ENCODE measurements at regions not wholly inside any gene's neighbourhood (a gene's known extent, or its start where the extent isn't known, plus 50 kb on each side); places are given as distances from the start of the nearest gene placed in this dataset.

DNA sequence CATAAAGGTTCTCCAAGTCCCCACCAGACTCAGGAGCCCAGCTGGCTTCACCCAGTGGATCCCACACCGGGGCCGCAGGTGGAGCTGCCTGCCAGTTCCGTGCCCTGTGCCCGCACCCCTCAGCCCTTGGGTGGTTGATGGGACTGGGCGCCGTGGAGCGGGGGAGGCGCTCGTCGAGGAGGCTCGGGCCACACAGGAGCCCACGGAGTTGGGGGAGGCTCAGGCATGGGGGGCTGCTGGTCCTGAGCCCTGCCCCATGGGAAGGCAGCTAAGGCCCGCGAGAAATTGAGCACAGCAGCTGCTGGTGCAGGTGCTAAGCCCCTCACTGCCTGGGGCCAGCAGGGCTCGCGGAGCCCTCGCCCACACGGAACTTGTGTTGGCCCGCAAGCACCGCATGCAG is 234.4 kb upstream of the HSF2 start:
- Histone ChIP-seq H3K27ac (ENCODE audit: low read depth, low read length, poor library complexity, severe bottlenecking) (no peak overlapping the region), H3K9me3 (ENCODE audit: low read length) (no peaks in the 10 kb centered on the region), H2AFZ (ENCODE audit: low read length) (no peak overlapping the region), H3K4me1 (ENCODE audit: insufficient read depth, low read length, severe bottlenecking) (no peaks in the 10 kb centered on the region), H3K36me3 (ENCODE audit: insufficient read depth, low read length) (no peaks in the 10 kb centered on the region), H3F3A (ENCODE audit: insufficient read depth, low read length) (no peaks in the 10 kb centered on the region), H3K79me2 (ENCODE audit: insufficient read depth, low read length) (no peaks in the 10 kb centered on the region), H4K20me1 (ENCODE audit: insufficient read depth, low read length) (no peaks in the 10 kb centered on the region), H3K27me3 (ENCODE audit: insufficient read depth, low read length) (no peaks in the 10 kb centered on the region), H3K9ac (ENCODE audit: low read length) (no peak overlapping the region), H3K9me2 (ENCODE audit: low read depth, low read length) (no peaks in the 10 kb centered on the region), H3K4me3 (ENCODE audit: low read depth, low read length, poor library complexity, severe bottlenecking) (no peak overlapping the region), H3K4me2 (ENCODE audit: low read length) (no peak overlapping the region)
- TF ChIP-seq CTCF (IDR thresholded peaks at IDR 0.05; ENCODE audit: low read length): no peak
- no peak for TF ChIP-seq EZH2 (IDR thresholded peaks at IDR 0.05; ENCODE audit: borderline replicate concordance, low read length)

- Histone ChIP-seq H3K79me2 (ENCODE audit: insufficient read depth, low read length) (no peaks in the 10 kb centered on the region), H4K20me1 (ENCODE audit: insufficient read depth, low read length) (no peaks in the 10 kb centered on the region), H2AFZ (ENCODE audit: low read length) (no peak overlapping the region), H3K9ac (ENCODE audit: low read length) (no peak overlapping the region), H3K27ac (ENCODE audit: low read depth, low read length, poor library complexity, severe bottlenecking) (no peak overlapping the region), H3K4me1 (ENCODE audit: insufficient read depth, low read length, severe bottlenecking) (no peaks in the 10 kb centered on the region), H3K9me3 (ENCODE audit: low read length) (no peaks in the 10 kb centered on the region), H3K4me2 (ENCODE audit: low read length) (no peak overlapping the region), H3K9me2 (ENCODE audit: low read depth, low read length) (no peaks in the 10 kb centered on the region), H3F3A (ENCODE audit: insufficient read depth, low read length) (no peaks in the 10 kb centered on the region), H3K4me3 (ENCODE audit: low read depth, low read length, poor library complexity, severe bottlenecking) (no peak overlapping the region), H3K27me3 (ENCODE audit: insufficient read depth, low read length) (no peaks in the 10 kb centered on the region), H3K36me3 (ENCODE audit: insufficient read depth, low read length) (no peaks in the 10 kb centered on the region)
- no peak for TF ChIP-seq EZH2 (IDR thresholded peaks at IDR 0.05; ENCODE audit: borderline replicate concordance, low read length)
- no peak for TF ChIP-seq CTCF (IDR thresholded peaks at IDR 0.05; ENCODE audit: low read length)
These were observed 229.2 kb upstream of the HSF2 start for GRCh38 chr6:122170274-122170673.

- no peaks in the 10 kb centered on the region for H3K36me3 ChIP-seq (ENCODE audit: insufficient read depth, low read length)
- H3K79me2 ChIP-seq (ENCODE audit: insufficient read depth, low read length): no peaks in the 10 kb centered on the region
- no peaks in the 10 kb centered on the region for H3K4me1 ChIP-seq (ENCODE audit: insufficient read depth, low read length, severe bottlenecking)
- TF ChIP-seq EZH2 (IDR thresholded peaks at IDR 0.05; ENCODE audit: borderline replicate concordance, low read length) (no peak), CTCF (IDR thresholded peaks at IDR 0.05; ENCODE audit: low read length) (no peak)
- no peak overlapping the region for H3K4me2 ChIP-seq (ENCODE audit: low read length)
- H3K9me3 ChIP-seq (ENCODE audit: low read length): no peaks in the 10 kb centered on the region
- H3K9ac ChIP-seq (ENCODE audit: low read length): no peak overlapping the region
- H4K20me1 ChIP-seq (ENCODE audit: insufficient read depth, low read length): no peaks in the 10 kb centered on the region
- H3K27ac ChIP-seq (ENCODE audit: low read depth, low read length, poor library complexity, severe bottlenecking): no peak overlapping the region
- no peak overlapping the region for H3K4me3 ChIP-seq (ENCODE audit: low read depth, low read length, poor library complexity, severe bottlenecking)
- H2AFZ ChIP-seq (ENCODE audit: low read length): no peak overlapping the region
- no peaks in the 10 kb centered on the region for H3K9me2 ChIP-seq (ENCODE audit: low read depth, low read length)
- no peaks in the 10 kb centered on the region for H3K27me3 ChIP-seq (ENCODE audit: insufficient read depth, low read length)
- H3F3A ChIP-seq (ENCODE audit: insufficient read depth, low read length): no peaks in the 10 kb centered on the region
These were observed 220.5 kb upstream of the HSF2 start for GRCh38 chr6:122178988-122179387.

Data from OCI-LY1 (cell line).